ENCODE measurements at regions not wholly inside any gene's neighbourhood (a gene's known extent, or its start where the extent isn't known, plus 50 kb on each side); places are given as distances from the start of the nearest gene placed in this dataset.

DNA sequence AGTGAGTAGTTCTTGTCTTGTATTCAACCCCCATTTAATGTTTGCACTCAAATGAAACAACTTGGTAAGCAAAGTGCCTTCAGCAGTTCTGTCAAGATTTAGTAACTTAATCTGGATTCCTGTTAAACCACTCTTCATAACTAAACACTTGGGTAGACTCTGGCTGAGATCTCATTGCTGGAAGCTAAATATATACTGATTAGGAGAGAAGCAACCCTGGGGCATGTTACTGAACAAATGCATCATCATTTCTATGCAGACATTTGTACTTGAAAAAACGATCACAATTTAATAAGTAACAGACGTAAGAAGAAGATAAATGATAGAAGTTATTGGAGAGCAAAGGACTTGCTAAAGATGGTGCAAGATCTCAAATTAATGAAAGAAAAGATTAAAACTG, 308.4 kb upstream of the POM121L12 start:
- TF ChIP-seq TARDBP (IDR thresholded peaks at IDR 0.05) (no peak), ARNT (IDR thresholded peaks at IDR 0.05) (no peak), SUZ12 (IDR thresholded peaks at IDR 0.05) (no peak), FOXK2 (IDR thresholded peaks at IDR 0.05) (no peak), SP1 (IDR thresholded peaks at IDR 0.05) (no peak)
- no peak for DNase-seq (ENCODE audit: extremely low spot score)
- POLR2A ChIA-PET = no interaction called here
- CTCF ChIA-PET = no interaction called here

DNA sequence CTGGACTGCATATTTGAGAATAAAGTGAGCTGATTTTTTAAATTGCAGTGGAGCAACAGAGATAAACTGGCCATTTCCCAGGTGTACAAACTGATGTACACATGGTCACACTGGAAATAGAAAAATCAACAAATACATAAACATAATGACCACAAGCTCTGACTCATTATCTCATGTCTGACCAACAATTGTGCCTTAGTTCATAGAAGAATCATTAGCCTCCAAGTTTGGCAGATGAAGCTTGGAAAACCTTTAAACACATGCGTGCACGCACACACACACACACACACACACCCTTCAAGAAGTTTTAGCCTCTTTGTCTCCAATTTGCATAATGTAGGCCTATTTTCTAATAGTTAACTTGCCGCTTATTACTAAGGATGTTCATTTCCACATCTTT, 308.9 kb upstream of the POM121L12 start:
- POLR2A ChIA-PET = no interaction called here
- CTCF ChIA-PET = no interaction called here
- TF ChIP-seq BHLHE40 (IDR thresholded peaks at IDR 0.05; ENCODE audit: borderline replicate concordance) (no peak), TARDBP (IDR thresholded peaks at IDR 0.05) (no peak), ZNF384 (IDR thresholded peaks at IDR 0.05) (no peak), CTBP1 (IDR thresholded peaks at IDR 0.05; ENCODE audit: borderline replicate concordance) (no peak), FOXM1 (IDR thresholded peaks at IDR 0.05; ENCODE audit: borderline replicate concordance) (no peak), FOXK2 (IDR thresholded peaks at IDR 0.05) (no peak), NFRKB (IDR thresholded peaks at IDR 0.05) (no peak), LEF1 (IDR thresholded peaks at IDR 0.05; ENCODE audit: borderline replicate concordance) (no peak), L3MBTL2 (conservative IDR thresholded peaks at IDR 0.05) (no peak)

DNA sequence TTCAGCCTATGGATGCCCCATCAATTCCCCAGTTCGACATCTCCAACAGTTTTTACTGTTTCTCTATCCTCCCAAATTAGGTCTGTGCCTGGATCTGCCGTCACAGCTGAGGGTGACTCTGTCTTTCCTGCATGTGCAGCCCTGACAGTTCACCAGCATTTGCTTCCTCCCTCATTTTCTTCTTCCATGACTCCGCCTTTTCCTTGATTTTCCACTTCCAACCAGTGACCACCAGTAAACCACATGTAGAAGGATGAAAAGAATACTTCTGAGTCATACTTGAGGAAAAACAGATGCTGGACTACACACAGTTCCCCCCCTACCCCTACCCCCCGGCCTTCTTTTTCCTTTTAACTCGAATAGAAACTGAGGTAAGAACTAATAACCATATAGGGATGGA, 311.8 kb upstream of the POM121L12 start:
- no peak for DNase-seq (ENCODE audit: extremely low spot score)
- TF ChIP-seq L3MBTL2 (conservative IDR thresholded peaks at IDR 0.05) (no peak), SUZ12 (IDR thresholded peaks at IDR 0.05) (no peak), FOXA1 (IDR thresholded peaks at IDR 0.05) (no peak), BHLHE40 (IDR thresholded peaks at IDR 0.05; ENCODE audit: borderline replicate concordance) (no peak), SP1 (IDR thresholded peaks at IDR 0.05) (no peak), ZNF384 (IDR thresholded peaks at IDR 0.05) (no peak), NFRKB (IDR thresholded peaks at IDR 0.05) (no peak), FOXM1 (IDR thresholded peaks at IDR 0.05; ENCODE audit: borderline replicate concordance) (no peak), CTBP1 (IDR thresholded peaks at IDR 0.05; ENCODE audit: borderline replicate concordance) (no peak), ELF4 (IDR thresholded peaks at IDR 0.05) (no peak), FOXK2 (IDR thresholded peaks at IDR 0.05) (no peak), ARNT (IDR thresholded peaks at IDR 0.05) (no peak), TARDBP (IDR thresholded peaks at IDR 0.05) (no peak), HDGF (IDR thresholded peaks at IDR 0.05; ENCODE audit: borderline replicate concordance) (no peak), LEF1 (IDR thresholded peaks at IDR 0.05; ENCODE audit: borderline replicate concordance) (no peak)
- TF ChIP-seq, protein P1, sequence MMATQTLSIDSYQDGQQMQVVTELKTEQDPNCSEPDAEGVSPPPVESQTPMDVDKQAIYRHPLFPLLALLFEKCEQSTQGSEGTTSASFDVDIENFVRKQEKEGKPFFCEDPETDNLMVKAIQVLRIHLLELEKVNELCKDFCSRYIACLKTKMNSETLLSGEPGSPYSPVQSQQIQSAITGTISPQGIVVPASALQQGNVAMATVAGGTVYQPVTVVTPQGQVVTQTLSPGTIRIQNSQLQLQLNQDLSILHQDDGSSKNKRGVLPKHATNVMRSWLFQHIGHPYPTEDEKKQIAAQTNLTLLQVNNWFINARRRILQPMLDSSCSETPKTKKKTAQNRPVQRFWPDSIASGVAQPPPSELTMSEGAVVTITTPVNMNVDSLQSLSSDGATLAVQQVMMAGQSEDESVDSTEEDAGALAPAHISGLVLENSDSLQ (IDR thresholded peaks at IDR 0.05) = no peak
- ChIA-PET POLR2A (no interaction called here), CTCF (no interaction called here)

More for the DNA sequence above, 308.9 kb upstream of the POM121L12 start:
- no peak for DNase-seq (ENCODE audit: extremely low spot score)

DNA sequence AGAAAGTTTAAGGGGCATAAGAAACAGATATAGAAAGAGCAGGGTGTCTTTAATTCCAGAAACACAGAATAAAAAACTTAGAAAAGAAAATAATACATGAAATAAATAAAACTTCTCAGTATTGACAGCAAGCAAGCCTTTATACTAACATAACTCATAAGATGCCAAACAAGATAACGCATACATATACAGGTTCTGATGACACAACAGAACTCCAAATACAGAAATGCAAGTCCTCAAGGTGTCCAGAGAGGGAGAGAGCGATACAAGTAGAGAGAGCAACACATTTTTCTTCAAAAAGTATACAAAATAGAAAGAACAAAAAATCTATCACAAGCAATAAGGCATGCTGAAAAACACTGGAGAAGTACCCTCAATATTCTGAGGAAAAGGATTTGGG, 314.6 kb upstream of the POM121L12 start:
- no peak for DNase-seq (ENCODE audit: extremely low spot score)
- ChIA-PET POLR2A (no interaction called here), CTCF (no interaction called here)
- TF ChIP-seq FOXK2 (IDR thresholded peaks at IDR 0.05) = no peak
- no peak for TF ChIP-seq CTBP1 (IDR thresholded peaks at IDR 0.05; ENCODE audit: borderline replicate concordance)

DNA sequence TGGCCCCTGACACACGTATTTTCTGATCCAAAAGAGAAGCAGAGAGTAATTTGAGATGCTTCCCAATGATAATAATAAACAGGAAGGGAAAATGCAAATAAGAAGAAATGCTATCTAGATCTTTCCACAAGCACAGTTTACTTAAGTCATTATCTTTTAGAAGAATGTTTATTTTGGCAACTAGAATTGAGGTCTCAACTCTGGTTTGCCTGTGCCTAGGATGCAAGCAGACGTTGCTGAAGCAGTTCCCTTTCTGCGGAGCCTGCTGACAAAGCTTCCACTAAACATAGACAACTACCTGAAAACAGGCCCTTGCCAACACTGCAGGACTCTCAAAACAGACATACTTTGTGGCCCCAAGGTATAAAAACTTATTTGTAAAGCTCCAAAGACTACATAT, 315.8 kb upstream of the POM121L12 start:
- no peak for DNase-seq (ENCODE audit: extremely low spot score)
- POLR2A ChIA-PET = no interaction called here
- CTCF ChIA-PET = no interaction called here
- TF ChIP-seq BHLHE40 (IDR thresholded peaks at IDR 0.05; ENCODE audit: borderline replicate concordance) (no peak), LEF1 (IDR thresholded peaks at IDR 0.05; ENCODE audit: borderline replicate concordance) (no peak), ARNT (IDR thresholded peaks at IDR 0.05) (no peak), SUZ12 (IDR thresholded peaks at IDR 0.05) (no peak)

DNA sequence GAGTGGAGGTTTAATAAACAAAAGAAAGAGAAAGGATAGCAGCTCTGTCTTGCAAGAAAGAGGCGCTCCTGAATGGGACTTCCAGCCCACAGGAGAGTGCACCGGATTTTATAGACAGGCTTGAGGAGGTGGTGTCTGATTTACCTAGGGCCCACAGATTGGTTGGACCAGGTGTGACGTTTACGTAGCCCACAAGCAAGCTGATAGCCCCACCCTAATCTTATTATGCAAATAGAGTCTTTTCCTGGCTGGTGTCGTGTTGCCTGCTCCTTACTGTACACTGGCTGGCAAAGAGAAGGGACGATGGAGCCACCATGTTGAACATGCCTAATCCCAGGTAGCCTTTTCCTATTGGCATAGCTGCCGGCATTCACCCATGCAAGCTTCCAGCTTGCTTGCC, 319.7 kb upstream of the POM121L12 start:
- no peak for DNase-seq (ENCODE audit: extremely low spot score)
- TF ChIP-seq TARDBP (IDR thresholded peaks at IDR 0.05) = no peak
- TF ChIP-seq BHLHE40 (IDR thresholded peaks at IDR 0.05; ENCODE audit: borderline replicate concordance) = no peak
- TF ChIP-seq NFRKB (IDR thresholded peaks at IDR 0.05) = no peak
- TF ChIP-seq L3MBTL2 (conservative IDR thresholded peaks at IDR 0.05) = no peak
- no peak for TF ChIP-seq FOXK2 (IDR thresholded peaks at IDR 0.05)
- no peak for TF ChIP-seq ARNT (IDR thresholded peaks at IDR 0.05)
- TF ChIP-seq ELF4 (IDR thresholded peaks at IDR 0.05) = no peak
- no peak for TF ChIP-seq FOXM1 (IDR thresholded peaks at IDR 0.05; ENCODE audit: borderline replicate concordance)
- CTCF ChIA-PET = no interaction called here
- POLR2A ChIA-PET = no interaction called here

DNA sequence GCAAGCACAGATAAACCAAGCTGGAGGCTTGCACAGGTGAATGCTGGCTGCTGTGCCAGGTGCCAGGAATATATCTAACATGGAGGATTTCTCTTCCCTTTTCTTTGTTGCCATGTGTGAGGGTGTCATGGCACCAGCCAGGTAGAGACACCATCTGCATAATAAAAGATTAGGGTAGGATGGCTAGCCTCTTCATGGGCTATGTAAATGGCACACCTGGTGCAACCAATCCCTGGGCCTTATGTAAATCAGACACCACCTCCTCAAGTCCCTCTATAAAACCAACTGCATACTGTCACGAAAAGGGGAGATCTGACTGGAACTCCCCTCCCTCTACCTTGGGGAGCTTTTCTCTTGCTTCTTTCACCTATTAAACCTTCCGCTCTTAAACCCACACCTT, 322.5 kb upstream of the POM121L12 start:
- ChIA-PET CTCF (no interaction called here), POLR2A (no interaction called here)
- TF ChIP-seq ZNF384 (IDR thresholded peaks at IDR 0.05) = no peak
- TF ChIP-seq L3MBTL2 (conservative IDR thresholded peaks at IDR 0.05) = no peak
- no peak for TF ChIP-seq TARDBP (IDR thresholded peaks at IDR 0.05)
- TF ChIP-seq, protein P1 (IDR thresholded peaks at IDR 0.05) = no peak
- no peak for TF ChIP-seq SP1 (IDR thresholded peaks at IDR 0.05)
- TF ChIP-seq CTBP1 (IDR thresholded peaks at IDR 0.05; ENCODE audit: borderline replicate concordance) = no peak
- no peak for TF ChIP-seq FOXA1 (IDR thresholded peaks at IDR 0.05)
- no peak for TF ChIP-seq FOXM1 (IDR thresholded peaks at IDR 0.05; ENCODE audit: borderline replicate concordance)
- no peak for TF ChIP-seq ELF4 (IDR thresholded peaks at IDR 0.05)
- TF ChIP-seq SUZ12 (IDR thresholded peaks at IDR 0.05) = no peak
- TF ChIP-seq ARNT (IDR thresholded peaks at IDR 0.05) = no peak
- TF ChIP-seq FOXK2 (IDR thresholded peaks at IDR 0.05) = no peak
- no peak for TF ChIP-seq HDGF (IDR thresholded peaks at IDR 0.05; ENCODE audit: borderline replicate concordance)
- DNase-seq (ENCODE audit: extremely low spot score) = no peak

DNA sequence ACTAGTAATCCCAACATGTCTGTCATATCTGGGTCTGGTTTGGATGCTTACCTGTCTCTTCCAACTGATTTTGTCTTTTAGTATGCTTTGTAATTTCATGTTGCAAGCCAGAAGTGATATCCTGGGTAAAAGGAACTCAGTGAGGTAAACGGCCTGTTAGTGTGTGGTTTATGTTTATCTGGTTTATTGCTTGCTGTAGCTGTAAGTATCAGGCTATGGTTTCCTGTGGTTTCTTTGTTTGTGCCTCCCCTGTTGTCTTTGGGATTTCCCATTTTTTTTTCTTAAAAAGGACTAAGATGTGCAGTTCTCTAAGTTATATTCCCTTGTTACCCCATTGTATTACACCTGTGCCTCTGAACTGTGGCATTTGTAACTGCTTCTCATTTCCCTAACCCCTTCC, 323.5 kb upstream of the POM121L12 start:
- TF ChIP-seq ARNT (IDR thresholded peaks at IDR 0.05) (no peak), HDGF (IDR thresholded peaks at IDR 0.05; ENCODE audit: borderline replicate concordance) (no peak), L3MBTL2 (conservative IDR thresholded peaks at IDR 0.05) (no peak), ZNF384 (IDR thresholded peaks at IDR 0.05) (no peak), FOXK2 (IDR thresholded peaks at IDR 0.05) (no peak), FOXM1 (IDR thresholded peaks at IDR 0.05; ENCODE audit: borderline replicate concordance) (no peak), NFRKB (IDR thresholded peaks at IDR 0.05) (no peak)
- CTCF ChIA-PET = interaction anchor here (0.6 kb wide), 1 partner anchor 1057 kb away, joined by 3 read pairs; no protein-coding TSS in a partner anchor
- POLR2A ChIA-PET = no interaction called here
- no peak for DNase-seq (ENCODE audit: extremely low spot score)

All from HEK293T (cell line).